ENCODE measurements at regions not wholly inside any gene's neighbourhood (a gene's known extent, or its start where the extent isn't known, plus 50 kb on each side); places are given as distances from the start of the nearest gene placed in this dataset.

DNA sequence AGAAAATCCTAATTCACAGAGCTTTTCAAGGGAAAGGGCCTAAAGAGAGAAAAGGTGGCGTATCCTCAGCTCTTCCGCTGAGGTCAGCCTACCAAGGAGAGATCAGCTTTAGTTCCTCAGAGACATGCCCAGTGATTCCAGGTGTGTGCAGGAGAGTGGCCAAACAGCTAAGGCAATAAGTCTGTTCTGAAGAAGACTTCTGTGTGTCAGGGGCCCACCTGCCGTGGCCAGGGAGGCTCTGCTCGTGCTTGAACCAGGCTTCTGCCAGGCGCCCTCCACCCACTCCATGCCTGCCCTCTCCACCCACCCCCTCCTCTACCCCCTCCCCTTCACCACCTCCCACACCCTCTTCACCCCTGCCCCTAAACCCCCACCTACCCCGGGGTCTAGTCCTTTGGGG, 67.4 kb upstream of the ARMC2 start:
- no peak for DNase-seq

DNA sequence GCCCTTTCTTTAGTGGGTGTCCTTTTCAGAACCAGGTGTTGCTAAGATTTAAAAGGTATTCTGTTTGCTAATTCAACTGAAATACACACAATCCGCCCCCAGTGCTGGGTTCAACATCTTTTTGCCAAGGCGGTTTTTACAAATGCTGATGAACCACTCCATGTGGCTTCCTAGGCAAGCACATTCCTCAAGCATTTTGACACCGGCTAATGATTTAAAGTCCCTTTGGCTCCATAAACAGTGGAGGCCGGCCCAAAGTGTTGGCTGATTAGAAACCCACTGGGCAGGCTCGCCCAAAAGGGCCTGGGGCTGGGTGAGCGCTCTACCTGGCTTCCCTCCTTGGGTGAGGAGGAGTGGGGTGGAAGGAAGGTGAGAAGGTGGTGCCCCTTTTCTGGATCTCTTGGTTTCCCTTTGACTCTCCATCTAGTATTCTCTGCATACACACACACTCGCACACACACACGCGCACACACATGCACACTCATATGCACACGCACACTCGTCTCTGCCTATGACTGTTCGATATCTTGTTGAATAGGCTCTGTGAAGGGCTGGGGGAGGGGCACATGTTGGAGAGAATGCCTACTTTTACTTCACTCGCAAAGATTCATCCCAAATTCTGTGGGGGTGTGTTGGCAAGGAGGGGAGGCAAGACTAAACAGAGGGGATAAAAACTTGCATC, 66.7 kb upstream of the ARMC2 start:
- no peak for DNase-seq

DNA sequence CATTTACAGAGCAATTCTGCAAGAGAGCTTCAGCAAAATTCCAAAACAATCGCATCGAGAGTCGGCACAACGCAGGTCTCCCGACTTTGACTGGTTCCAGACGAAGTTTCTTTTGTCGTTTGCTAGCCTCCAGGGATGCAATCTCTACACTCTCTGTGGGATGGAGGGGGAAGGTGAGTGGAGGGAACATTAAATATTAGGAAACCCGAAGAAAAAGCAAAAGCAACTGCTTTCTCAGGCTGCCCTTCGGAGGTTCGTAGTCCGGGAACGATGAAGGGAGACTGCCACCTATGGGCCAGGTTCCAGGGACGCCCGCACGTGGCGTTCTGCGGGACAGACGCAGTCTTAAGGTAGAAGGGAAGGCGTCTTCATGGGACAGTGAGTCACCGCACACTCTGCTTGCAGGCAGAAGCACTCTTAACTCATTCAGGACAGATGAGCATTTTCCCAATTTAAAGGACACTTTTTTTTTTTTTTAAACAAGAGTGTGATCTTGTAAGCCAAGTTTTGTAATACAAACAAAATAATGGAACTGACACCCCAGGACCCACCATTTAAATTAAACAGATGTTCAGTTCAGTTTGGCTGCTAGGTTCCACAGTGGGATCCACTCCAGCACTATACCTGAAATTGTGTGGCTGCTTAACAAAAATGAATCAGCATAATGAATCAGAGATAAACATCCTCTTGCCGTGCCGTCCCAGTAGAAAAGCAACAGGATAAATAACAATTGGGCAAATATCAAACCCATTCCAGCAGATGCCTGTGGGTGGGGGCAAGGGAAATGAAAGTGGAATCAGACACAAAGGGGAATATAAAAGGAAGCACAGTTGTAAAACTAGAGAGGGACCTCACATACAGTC, 65.8 kb upstream of the ARMC2 start:
- peak; percentile 72 for DNase-seq

DNA sequence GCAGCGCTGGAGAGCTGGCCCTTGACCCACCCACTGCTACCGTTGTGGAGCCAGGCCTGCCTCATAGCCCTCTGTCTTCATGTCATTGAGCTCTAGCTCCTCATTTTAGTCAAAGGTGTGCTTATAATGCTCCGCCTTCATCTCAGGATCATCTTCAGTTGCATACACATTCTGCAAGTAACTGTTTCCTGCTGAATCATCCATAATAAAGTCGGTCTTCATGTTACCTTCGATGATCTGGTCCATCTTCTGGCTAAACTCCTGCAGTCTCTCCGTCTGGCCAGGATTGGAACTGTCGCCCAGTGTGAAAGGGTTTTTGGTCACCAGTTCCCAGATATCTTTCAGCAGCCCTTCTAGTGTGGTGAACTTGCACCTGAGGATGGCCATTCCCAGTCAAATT, 62.6 kb upstream of the ARMC2 start:
- no peak for DNase-seq

DNA sequence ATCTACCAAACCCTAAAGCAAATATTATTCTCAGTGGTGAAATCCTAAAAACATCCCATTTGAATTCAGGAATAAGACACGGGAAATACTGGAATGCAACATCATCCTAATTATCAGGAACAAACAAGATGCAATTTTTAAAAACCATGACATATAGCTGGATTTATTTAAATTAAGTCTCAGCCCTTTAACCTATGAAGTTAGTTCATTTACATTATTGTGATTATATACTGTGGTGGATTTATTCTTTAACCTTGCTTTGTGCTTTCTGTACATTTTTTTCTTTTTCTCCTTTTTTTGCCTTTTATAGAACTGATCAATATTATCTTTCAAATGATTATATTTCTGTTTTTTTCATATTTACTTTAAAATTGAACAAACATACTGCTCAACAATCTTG, 59.8 kb upstream of the ARMC2 start:
- no peak for DNase-seq

DNA sequence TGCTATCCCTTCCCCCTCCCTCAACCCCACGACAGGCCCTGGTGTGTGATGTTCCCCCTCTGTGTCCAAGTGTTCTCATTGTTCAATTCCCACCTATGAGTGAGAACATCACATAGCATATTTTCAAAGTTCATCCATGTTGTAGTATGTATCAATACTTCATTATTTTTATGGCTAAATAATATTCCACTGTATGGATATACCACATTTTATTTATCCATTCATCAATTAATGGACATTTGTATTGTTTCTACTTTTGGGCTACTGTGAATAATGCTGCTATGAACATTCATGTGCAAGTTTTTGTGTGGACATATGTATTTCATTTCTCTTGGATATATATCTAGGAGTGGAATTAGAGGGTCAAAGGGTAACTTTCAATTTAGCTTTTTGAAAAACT, 58.7 kb upstream of the ARMC2 start:
- no peak for DNase-seq

DNA sequence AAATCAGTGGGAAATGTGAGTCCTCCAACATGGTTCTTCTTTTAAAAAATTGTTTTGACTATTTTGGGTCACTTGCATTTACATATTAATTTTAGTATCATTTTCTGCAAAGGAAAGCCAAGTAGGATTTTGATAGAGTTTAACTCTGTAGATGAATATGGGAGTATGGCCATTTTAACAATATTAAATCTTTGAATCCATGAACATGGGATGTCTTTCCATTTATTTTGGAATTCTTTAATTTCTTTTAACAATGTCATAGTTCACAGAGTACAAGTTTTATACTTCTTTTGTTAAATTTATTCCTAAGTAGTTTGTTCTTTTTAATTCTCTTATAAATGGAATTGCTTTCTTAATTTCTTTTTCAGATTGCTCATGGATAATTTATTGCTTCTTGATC, 56.5 kb upstream of the ARMC2 start:
- no peak for DNase-seq

DNA sequence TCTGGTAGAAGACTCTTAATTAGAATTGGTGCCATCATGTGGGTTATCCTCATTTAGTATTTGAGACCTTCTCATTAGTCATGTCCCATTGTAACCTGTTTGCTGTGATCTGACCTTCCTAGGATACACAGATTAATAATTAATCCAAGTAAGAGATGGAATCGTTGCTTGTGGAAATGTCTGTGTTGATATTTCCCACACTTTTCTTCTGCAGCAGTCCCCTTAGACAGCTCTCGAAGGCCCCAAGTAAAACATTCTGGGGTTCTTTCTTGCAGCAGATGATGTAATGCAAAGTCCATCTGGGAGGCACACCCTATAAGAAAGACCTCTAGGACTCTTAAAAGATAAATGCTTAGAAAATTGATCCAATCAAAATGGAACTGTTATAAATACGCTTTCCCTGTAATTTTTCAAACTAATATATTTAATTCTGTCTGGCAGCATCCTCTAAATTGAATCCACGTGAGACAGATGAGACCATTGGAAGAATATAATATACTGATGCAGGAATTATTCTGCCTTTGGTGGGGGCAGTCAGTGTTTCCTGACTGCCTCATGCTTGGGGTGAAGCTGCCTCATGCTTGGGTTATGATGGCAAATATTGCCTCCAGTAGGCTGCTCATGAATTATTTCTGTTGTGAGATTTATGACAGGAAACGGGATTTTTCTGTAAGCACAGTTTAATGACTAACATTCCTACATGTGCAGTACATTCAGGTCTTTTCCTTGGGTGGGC, 54.5 kb upstream of the ARMC2 start:
- DNase-seq, result no peak

DNA sequence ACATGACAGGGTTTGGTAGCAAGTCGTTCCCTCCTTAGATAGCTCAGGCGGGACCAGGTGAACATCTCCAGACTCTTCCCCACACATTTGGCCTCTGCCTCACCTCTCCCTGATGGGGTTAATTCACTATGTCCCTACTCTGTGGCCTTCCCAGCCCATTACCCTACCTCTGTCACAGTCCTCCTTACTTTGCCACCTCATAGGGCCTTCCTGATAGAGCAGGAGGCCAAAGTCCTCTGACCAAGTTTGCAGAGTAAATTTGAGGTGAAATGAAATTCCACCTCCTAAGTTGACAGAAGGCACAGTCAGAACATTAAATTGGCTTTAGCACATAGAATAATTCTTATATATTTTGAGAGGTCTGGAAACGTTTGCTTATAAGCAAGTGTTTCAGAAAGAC, 53.1 kb upstream of the ARMC2 start:
- DNase-seq, result no peak

DNA sequence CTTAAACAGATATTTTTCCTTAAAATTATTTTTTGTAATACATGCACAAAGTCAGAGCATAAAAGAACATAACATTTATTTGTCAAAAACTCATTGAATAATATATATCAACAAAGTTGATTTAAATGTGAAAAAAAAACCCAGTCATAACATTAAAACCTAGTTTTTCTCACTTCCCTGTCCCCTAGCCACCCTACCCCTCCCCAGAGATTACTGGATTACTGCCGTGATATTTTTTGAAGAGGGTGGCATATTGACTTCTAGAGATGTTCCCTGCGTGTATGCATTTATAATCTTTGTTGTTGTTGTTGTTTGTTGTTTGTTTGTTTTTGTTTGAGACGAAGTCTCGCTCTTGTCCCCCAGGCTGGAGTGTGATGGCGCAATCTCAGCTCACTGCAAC, 52.4 kb upstream of the ARMC2 start:
- DNase-seq, result no peak

DNA sequence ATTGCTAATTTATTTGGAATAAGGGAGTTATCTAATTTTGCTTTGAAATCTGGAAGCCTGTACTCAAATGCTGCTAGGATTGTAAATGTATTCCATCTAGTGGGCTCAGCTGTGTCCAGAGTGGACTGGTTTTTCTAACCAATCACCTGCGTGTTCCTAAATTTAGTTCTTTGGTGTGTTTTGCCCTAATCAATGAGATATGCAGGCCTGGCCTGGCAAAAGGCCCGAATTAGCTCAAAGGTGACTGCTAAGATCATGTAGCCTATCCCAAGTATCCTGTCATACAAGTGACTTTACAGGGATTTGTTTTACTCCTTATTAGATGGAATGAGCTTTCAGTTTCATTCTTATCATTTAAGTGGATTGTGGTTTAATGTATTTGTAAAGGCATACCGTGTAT, 51.3 kb upstream of the ARMC2 start:
- DNase-seq, result no peak

DNA sequence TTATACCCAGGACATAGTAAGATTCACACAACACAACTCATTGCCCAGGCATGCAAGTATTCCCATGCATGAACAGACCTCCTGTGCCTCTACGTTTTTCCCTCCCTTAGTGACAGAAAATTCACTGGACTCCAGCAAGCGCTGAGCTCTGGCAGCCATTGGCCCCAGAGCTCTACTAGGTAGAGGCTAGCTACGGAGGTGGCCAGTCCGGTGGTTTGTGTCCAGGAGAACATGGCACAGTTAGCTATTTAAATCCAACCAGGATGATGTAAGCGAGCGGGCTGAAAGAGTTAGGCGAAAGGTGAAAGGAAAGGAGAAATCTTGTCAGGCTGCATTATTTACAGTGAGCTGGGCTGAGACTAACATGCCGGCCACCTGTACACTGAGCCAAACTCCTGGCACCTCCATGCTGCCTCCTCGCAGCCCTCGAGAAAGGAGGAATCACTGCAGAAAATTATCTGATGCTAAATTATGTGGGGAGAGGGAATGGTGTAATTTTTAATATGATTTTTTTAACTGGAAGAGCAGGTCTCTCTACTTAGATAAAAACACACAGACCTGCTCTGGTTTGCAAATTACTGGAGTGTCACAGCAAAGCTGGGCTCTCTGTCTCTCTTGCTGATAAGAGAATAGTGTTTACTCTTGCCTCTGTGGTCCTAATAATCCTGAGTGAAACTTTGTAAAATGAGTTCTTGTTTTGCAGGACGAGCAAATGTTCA, 50.1 kb upstream of the ARMC2 start:
- DNase-seq, result no peak
